ENCODE measurements at regions not wholly inside any gene's neighbourhood (a gene's known extent, or its start where the extent isn't known, plus 50 kb on each side); places are given as distances from the start of the nearest gene placed in this dataset.

- TF ChIP-seq CTCF (IDR thresholded peaks at IDR 0.05; ENCODE audit: low read depth, low read length) = no peak
- no peak overlapping the region for H3K4me3 ChIP-seq (ENCODE audit: low read depth, low read length)
Observed at GRCh38 chrX:137430301-137430700, 135.6 kb upstream of the ZIC3 start.

- no peak for TF ChIP-seq CTCF (IDR thresholded peaks at IDR 0.05; ENCODE audit: low read depth, low read length)
- peak overlapping the region; percentile 42 for H3K4me3 ChIP-seq (ENCODE audit: low read depth, low read length)
Observed at GRCh38 chrX:137428766-137429591, 136.9 kb upstream of the ZIC3 start.

- H3K4me3 ChIP-seq (ENCODE audit: low read depth, low read length) = peak overlapping the region; percentile 42
- TF ChIP-seq CTCF (IDR thresholded peaks at IDR 0.05; ENCODE audit: low read depth, low read length) = no peak
Observed at GRCh38 chrX:137428221-137428661, 137.7 kb upstream of the ZIC3 start.

- peak overlapping the region; percentile 42 for H3K4me3 ChIP-seq (ENCODE audit: low read depth, low read length)
Observed at GRCh38 chrX:137427816-137428215, 138.1 kb upstream of the ZIC3 start.

GRCh38 chrX:137427426-137427778 is 138.5 kb upstream of the ZIC3 start:
- H3K4me3 ChIP-seq (ENCODE audit: low read depth, low read length) = peak overlapping the region; percentile 42
- no peak for TF ChIP-seq CTCF (IDR thresholded peaks at IDR 0.05; ENCODE audit: low read depth, low read length)

More at GRCh38 chrX:137427816-137428215, 138.1 kb upstream of the ZIC3 start:
- TF ChIP-seq CTCF (IDR thresholded peaks at IDR 0.05; ENCODE audit: low read depth, low read length) = no peak

- TF ChIP-seq CTCF (IDR thresholded peaks at IDR 0.05; ENCODE audit: low read depth, low read length) = no peak
- no peak overlapping the region for H3K4me3 ChIP-seq (ENCODE audit: low read depth, low read length)
Observed at GRCh38 chrX:137426695-137427425, 139.1 kb upstream of the ZIC3 start.

- TF ChIP-seq CTCF (IDR thresholded peaks at IDR 0.05; ENCODE audit: low read depth, low read length) = no peak
Observed at GRCh38 chrX:137425986-137426385, 139.9 kb upstream of the ZIC3 start.

More at GRCh38 chrX:137425986-137426385, 139.9 kb upstream of the ZIC3 start:
- H3K4me3 ChIP-seq (ENCODE audit: low read depth, low read length) = no peak overlapping the region
